ENCODE measurements at regions not wholly inside any gene's neighbourhood (a gene's known extent, or its start where the extent isn't known, plus 50 kb on each side); places are given as distances from the start of the nearest gene placed in this dataset.

DNA sequence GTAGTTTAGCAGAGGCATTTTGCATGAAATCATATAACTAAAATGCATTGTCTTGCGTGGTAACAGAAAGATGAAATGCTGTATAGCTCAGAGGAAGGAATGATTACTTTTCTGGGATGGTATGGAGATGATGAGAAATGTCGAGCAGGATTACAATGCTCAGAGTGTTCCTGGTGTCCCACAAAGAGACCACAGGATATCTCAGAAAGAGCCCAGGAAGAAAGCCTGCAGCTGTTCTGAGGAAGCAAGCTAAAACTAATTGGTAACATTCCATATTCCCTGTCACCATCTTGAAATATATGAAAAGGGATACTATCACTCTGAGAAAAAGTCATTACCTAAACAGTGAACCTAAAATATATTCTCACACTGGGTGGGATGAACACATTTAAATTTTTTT lies 233.1 kb downstream of the POU4F1 start:
- no peak for TF ChIP-seq CTCF (IDR thresholded peaks at IDR 0.05)
- no peak for TF ChIP-seq EZH2 (IDR thresholded peaks at IDR 0.05; ENCODE audit: borderline replicate concordance, insufficient read depth, low read depth, low read length, poor library complexity, severe bottlenecking)

Data from B cell (primary cell).